HUES64 (cell line): ENCODE measurements at regions not wholly inside any gene's neighbourhood (a gene's known extent, or its start where the extent isn't known, plus 50 kb on each side); places are given as distances from the start of the nearest gene placed in this dataset.
"Not testable (repeated sequence)": the region's sequence is repeated elsewhere in the genome, so short reads cannot be mapped to it uniquely, and the experiment has no call there.

Experiments used
- H3K27ac ChIP-seq: 2 replicates; pipeline ENCODE4 v1.7.0; 2013; ENCODE audit warnings: low read depth, low read length, inconsistent platforms
- H3K27me3 ChIP-seq: 2 replicates; pipeline ENCODE4 v1.6.1; 2013; ENCODE audit warnings: mild to moderate bottlenecking, low read length; ENCODE audit not compliant: insufficient read depth
- H3K36me3 ChIP-seq: 2 replicates; pipeline ENCODE4 v1.6.1; 2013; ENCODE audit warnings: mild to moderate bottlenecking, low read length; ENCODE audit not compliant: insufficient read depth
- H3K4me1 ChIP-seq: 2 replicates; pipeline ENCODE4 v1.6.1; 2013; ENCODE audit warnings: mild to moderate bottlenecking, low read length, moderate library complexity; ENCODE audit not compliant: insufficient read depth
- H3K4me3 ChIP-seq: 2 replicates; pipeline ENCODE4 v1.5.1; 2013; ENCODE audit warnings: mild to moderate bottlenecking, low read length, moderate library complexity
- H3K9ac ChIP-seq: 2 replicates; pipeline ENCODE4 v1.6.1; 2013; ENCODE audit warnings: mild to moderate bottlenecking, low read depth, low read length
- H3K9me3 ChIP-seq: 2 replicates; pipeline ENCODE4 v1.6.1; 2013; ENCODE audit warnings: low read depth, low read length; ENCODE audit not compliant: insufficient read depth
- WGBS: fragments of 150-250, 120-280 bp; methylation state at CpG from one replicate; pipeline ENCODE4 v1.1.7; 2013; ENCODE audit warnings: missing lambda C conversion rate; 5-methylcytosine and 5-hydroxymethylcytosine counted together

DNA sequence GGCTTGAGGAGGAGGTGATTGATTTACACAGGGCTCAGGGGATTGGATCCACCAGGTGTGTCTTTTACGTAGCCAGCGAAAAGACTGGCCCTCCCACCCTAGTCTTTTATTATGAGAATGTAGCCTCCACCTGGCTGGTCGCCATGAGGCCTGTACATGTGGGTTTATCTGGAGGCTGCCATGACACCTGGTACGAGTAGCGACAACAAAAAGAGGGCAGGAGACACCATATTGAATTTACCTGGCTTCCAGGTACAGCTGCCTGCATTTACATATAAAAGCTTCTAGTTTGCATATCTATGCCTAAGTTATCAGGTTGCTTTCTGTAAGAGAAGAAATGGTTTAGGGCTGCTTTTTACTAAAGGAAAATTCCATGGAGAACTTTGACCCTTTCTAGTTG, 1173.7 kb upstream of the SEMA6A start:
- H3K27ac ChIP-seq: no peak overlapping the region
- H3K4me3 ChIP-seq: no peak overlapping the region; the same call in 1 of the 2 replicates
- no peaks in the 10 kb centered on the region for H3K36me3 ChIP-seq
- H3K4me1 ChIP-seq: peaks cover 11% of the 10 kb centered on the region; the same call in 1 of the 2 replicates
- WGBS: 79% methylated on average over 5 of the region's 5 CpGs
- peak overlapping the region; percentile 29; the same call in 1 of the 2 replicates for H3K9ac ChIP-seq
- no peaks in the 10 kb centered on the region for H3K27me3 ChIP-seq
- no peaks in the 10 kb centered on the region for H3K9me3 ChIP-seq

DNA sequence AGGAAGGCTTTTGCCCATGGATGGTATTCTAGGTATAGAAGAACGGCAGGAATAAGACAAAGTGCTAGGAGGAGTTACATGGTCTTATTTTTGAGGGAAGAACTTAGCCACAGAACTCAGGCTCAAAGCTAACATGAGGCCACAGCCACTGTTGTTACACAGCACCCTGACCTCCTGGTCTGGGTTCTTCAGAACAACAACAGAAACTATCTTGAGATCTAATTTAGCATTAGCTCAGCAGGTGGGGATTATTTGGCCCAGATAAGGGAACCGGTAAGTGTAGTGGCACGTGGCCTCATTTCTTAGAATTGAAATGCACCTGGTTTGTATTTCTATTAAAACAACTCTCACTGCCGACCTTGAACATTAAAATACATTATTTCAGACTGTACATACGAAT, 1168.7 kb upstream of the SEMA6A start:
- Histone ChIP-seq H3K4me1 (peaks cover 3% of the 10 kb centered on the region; the same call in 1 of the 2 replicates), H3K36me3 (no peaks in the 10 kb centered on the region), H3K27ac (no peak overlapping the region), H3K27me3 (no peaks in the 10 kb centered on the region), H3K9ac (no peak overlapping the region), H3K4me3 (no peak overlapping the region), H3K9me3 (no peaks in the 10 kb centered on the region)
- 98% methylated on average over 5 of the region's 5 CpGs for WGBS

DNA sequence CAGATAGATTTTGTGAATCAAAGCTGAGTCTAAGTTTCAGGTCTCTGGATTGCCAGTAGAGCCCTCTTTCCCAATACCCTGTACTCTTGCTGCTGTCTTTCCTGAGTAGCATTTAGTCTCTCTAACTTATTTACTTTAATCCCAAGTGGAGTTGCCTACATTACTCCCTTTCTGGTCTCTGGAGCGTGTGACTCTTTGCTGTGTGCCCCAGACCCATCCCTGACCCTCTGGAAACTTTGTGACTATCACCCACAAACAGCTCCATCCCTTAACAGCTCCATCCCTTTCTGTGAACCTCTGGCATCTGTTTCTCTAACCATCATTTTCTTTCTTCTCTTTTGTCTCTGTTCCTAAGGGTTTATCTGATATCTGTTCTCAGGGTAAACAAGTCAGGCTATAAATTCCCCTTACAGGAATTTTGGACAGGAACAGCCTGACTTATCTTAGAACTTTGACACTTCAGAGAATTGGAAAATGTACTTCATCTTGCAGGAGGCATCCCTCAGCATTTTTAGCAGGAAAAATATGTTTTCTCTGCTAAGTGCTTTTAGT, 1167.1 kb upstream of the SEMA6A start:
- no peak overlapping the region for H3K27ac ChIP-seq
- no peak overlapping the region for H3K9ac ChIP-seq
- H3K27me3 ChIP-seq: no peaks in the 10 kb centered on the region
- H3K36me3 ChIP-seq: no peaks in the 10 kb centered on the region
- no peak overlapping the region for H3K4me3 ChIP-seq
- no peaks in the 10 kb centered on the region for H3K9me3 ChIP-seq
- no peaks in the 10 kb centered on the region for H3K4me1 ChIP-seq
- 89% methylated on average over 1 of the region's 1 CpG for WGBS

DNA sequence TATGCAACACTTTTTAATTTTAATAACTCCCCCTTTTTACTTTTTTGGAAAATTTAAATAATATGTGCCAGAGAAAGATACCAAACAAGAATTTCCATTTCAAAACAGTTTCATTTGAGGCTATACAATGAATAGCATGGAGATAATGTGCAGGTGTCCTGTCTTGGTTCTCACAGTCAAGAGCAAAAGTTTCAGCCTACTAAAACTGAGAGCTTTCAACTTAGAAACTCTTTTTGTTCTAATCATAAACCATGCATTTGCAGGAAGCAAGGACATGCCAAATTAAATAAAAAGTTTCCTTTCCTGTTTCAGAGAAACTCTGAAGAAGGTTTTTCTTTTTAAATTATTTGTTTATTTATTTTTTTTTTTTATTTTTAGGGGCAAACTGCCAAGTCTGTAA, 1165.6 kb upstream of the SEMA6A start:
- no peaks in the 10 kb centered on the region for H3K9me3 ChIP-seq
- no peaks in the 10 kb centered on the region for H3K4me1 ChIP-seq
- H3K27ac ChIP-seq: no peak overlapping the region
- no peak overlapping the region for H3K9ac ChIP-seq
- H3K4me3 ChIP-seq: no peak overlapping the region
- no peaks in the 10 kb centered on the region for H3K27me3 ChIP-seq
- H3K36me3 ChIP-seq: no peaks in the 10 kb centered on the region

DNA sequence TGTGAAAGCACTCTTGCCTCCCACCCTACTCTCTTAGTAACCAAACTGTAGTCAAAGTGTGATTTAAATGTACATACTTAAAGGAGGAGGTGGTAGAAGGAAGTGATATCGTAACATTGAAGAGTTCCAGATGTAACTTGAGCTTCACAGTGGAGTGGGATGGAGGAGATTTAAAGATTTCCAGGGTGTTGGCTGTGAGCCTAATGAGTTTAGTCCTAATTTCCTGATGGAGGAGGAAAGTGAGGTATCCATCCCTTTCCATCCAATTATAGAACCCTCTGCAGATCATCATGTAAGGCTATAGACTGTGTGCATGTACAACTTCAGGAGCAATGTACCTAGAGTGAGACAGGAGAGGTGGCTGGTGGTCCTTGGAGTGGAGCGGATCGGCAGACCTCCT, 1163.9 kb upstream of the SEMA6A start:
- Histone ChIP-seq H3K4me1 (no peaks in the 10 kb centered on the region), H3K27me3 (no peaks in the 10 kb centered on the region), H3K9me3 (no peaks in the 10 kb centered on the region), H3K4me3 (no peak overlapping the region), H3K27ac (no peak overlapping the region), H3K36me3 (no peaks in the 10 kb centered on the region), H3K9ac (no peak overlapping the region)
- WGBS: no CpG with 5 or more reads among the region's 3 CpGs

DNA sequence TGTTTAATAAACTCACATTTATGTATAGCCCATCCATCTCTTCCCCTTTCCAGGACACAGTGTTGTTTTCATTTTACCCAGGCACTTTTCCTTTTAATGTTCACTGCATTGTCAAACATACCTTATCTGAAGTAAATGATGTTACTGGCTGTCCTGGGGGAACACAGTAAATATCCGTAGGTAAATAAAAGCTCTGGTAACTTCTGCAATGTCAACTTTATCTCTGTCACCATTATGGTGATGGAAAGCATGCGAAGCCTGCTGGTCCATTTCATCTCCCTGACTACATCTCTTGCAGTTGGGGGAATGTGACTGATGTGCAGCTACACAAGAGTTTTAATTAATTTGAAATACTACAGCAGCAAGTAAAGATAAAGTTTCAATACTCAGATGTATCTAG, 1162.1 kb upstream of the SEMA6A start:
- H3K27ac ChIP-seq: no peak overlapping the region
- no peaks in the 10 kb centered on the region for H3K9me3 ChIP-seq
- WGBS: 94% methylated on average over 2 of the region's 2 CpGs

DNA sequence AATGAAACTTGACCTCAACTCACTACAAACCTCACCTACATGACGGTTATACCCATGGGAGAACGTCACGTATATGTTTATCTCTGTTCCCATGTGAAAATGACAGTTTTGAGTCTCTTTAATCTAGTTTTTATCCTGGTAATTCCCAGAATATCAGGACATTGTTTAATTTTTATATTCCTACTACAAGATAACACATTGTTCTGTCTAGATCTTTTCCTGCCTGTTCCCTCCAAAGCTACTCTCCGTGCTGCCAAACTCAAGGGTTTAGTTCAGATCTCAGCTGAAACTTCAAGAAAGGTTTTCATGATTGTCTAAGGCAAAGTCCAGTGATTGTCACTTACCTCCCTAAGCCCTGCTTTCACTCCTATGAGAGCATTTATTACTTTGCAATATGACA, 1159.4 kb upstream of the SEMA6A start:
- no peaks in the 10 kb centered on the region for H3K27me3 ChIP-seq
- H3K36me3 ChIP-seq: no peaks in the 10 kb centered on the region
- no peak overlapping the region for H3K4me3 ChIP-seq
- H3K9me3 ChIP-seq: no peaks in the 10 kb centered on the region
- WGBS: 95% methylated on average over 4 of the region's 4 CpGs
- no peak overlapping the region for H3K9ac ChIP-seq
- no peaks in the 10 kb centered on the region for H3K4me1 ChIP-seq
- H3K27ac ChIP-seq: no peak overlapping the region

More for the DNA sequence above, 1162.1 kb upstream of the SEMA6A start:
- Histone ChIP-seq H3K27me3 (no peaks in the 10 kb centered on the region), H3K4me3 (no peak overlapping the region), H3K4me1 (no peaks in the 10 kb centered on the region), H3K36me3 (no peaks in the 10 kb centered on the region), H3K9ac (no peak overlapping the region)

DNA sequence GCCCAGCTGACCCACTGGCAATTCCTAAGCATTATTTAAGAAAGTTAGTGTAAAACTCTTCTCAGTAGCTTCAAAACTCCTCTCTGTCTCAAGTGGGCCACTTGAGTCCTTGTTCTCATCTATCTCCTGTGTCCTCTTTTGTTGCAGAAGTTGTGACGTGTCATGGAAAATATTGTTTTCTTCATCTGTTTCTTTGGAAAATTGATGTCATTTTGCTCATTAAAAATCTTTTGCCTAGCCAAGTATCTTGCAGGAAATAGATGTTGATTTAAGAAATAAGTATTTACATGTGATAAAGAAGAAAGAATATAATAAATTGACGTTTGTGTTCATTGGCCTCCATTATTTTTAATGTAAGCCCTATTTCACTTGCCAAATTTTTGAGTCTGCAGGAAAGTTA, 1158.4 kb upstream of the SEMA6A start:
- 100% methylated on average over 2 of the region's 2 CpGs for WGBS
- no peaks in the 10 kb centered on the region for H3K36me3 ChIP-seq
- no peaks in the 10 kb centered on the region for H3K27me3 ChIP-seq
- no peaks in the 10 kb centered on the region for H3K4me1 ChIP-seq
- H3K4me3 ChIP-seq: no peak overlapping the region
- no peaks in the 10 kb centered on the region for H3K9me3 ChIP-seq
- H3K9ac ChIP-seq: no peak overlapping the region
- no peak overlapping the region for H3K27ac ChIP-seq

DNA sequence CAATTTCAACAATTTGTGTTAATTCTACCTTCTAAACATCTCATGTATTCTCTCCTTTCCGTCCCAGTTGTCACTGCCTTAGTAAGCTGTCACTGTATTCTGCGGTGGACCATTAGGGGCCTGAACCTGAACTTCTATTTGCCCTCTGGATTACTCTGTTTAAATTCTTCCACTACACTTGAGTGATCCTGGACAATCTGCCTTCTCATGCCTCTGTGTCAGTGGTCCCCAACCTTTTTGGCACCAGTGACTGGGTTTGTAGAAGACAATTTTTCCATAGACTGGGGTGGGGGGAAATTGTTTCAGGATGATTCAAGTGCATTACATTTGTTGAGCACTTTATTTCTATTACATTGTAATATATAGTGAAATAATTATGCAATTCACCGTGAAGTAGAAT, 1157.6 kb upstream of the SEMA6A start:
- Histone ChIP-seq H3K4me1 (no peaks in the 10 kb centered on the region), H3K27ac (no peak overlapping the region), H3K36me3 (no peaks in the 10 kb centered on the region), H3K9me3 (no peaks in the 10 kb centered on the region), H3K4me3 (no peak overlapping the region), H3K27me3 (no peaks in the 10 kb centered on the region), H3K9ac (no peak overlapping the region)
- 94% methylated on average over 3 of the region's 3 CpGs for WGBS

DNA sequence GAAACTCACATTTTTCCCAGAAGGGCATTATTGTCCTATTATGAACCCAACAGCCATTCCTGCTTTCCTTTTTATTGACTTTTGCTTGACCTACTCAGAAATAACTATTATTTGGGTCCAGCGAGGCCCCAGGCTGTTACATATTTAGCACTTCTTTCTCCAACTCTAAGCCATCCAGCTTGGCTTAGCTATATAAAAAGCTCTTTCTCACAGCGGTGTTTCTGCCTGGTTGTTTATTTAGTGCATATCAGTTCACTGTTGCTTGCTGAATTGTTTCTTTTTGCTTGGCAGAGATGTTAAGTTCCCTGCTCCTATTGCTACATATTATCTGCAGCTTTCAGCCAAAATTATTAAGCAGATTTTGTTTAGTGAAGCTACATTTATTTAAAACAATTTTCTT, 1156.8 kb upstream of the SEMA6A start:
- 96% methylated on average over 2 of the region's 2 CpGs for WGBS
- H3K4me3 ChIP-seq: no peak overlapping the region

DNA sequence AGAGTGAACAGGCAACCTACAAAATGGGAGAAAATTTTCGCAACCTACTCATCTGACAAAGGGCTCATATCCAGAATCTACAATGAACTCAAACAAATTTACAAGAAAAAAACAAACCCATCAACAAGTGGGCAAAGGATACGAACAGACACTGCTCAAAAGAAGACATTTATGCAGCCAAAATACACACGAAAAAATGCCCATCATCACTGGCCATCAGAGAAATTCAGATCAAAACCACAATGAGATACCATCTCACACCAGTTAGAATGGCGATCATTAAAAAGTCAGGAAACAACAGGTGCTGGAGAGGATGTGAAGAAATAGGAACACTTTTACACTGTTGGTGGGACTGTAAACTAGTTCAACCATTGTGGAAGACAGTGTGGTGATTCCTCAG, 1146.2 kb upstream of the SEMA6A start:
- H3K9ac ChIP-seq, H3K4me3 ChIP-seq, H3K27me3 ChIP-seq, H3K36me3 ChIP-seq, H3K4me1 ChIP-seq, H3K27ac ChIP-seq: not testable (repeated sequence)
- WGBS: 90% methylated on average over 2 of the region's 4 CpGs
- H3K9me3 ChIP-seq: peaks cover 15% of the 10 kb centered on the region; the same call in 1 of the 2 replicates

More for the DNA sequence above, 1156.8 kb upstream of the SEMA6A start:
- Histone ChIP-seq H3K27me3 (no peaks in the 10 kb centered on the region), H3K36me3 (no peaks in the 10 kb centered on the region), H3K27ac (no peak overlapping the region), H3K9me3 (no peaks in the 10 kb centered on the region), H3K9ac (no peak overlapping the region), H3K4me1 (no peaks in the 10 kb centered on the region)

DNA sequence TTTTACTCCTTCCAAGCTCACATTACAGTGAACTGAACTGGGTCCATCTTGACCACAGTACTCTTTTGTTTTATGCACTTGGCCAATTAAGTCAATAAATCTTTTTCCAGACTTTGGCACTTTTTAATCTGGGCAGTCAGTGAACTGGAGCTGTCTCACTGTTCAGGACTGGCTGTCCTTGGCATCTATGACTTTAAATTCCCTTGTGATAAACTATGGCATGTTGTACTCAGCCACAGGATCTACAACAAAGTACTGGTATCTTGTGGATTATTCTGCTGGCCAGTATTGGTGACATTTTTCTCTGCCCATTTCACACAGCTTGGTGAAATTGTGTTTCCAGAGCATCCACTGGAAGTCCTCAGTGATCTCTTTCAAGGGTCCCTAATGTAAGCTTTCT, 1144.8 kb upstream of the SEMA6A start:
- no peaks in the 10 kb centered on the region for H3K36me3 ChIP-seq
- no peaks in the 10 kb centered on the region for H3K27me3 ChIP-seq
- no peak overlapping the region for H3K4me3 ChIP-seq
- H3K27ac ChIP-seq: no peak overlapping the region
- no peak overlapping the region for H3K9ac ChIP-seq
- H3K9me3 ChIP-seq: peaks cover 21% of the 10 kb centered on the region; the same call in 1 of the 2 replicates
- no peaks in the 10 kb centered on the region for H3K4me1 ChIP-seq
